Subcutaneous abdominal adipose tissue (tissue), 5 donors: ENCODE measurements at regions not wholly inside any gene's neighbourhood (a gene's known extent, or its start where the extent isn't known, plus 50 kb on each side); places are given as distances from the start of the nearest gene placed in this dataset.

Experiments
- H3K27ac ChIP-seq: one replicate; pipeline ENCODE4 v1.7.0; 2013; ENCODE audit warnings: low read depth, mild to moderate bottlenecking, inconsistent platforms, low read length, moderate library complexity
- H3K27me3 ChIP-seq, 5 donors: one replicate each; pipeline ENCODE4 v1.7.0; 2013; ENCODE audit warnings: low read length in 5 of 5, inconsistent platforms in 1 of 5; ENCODE audit not compliant: control insufficient read depth in 5 of 5, insufficient read depth in 4 of 5
- H3K36me3 ChIP-seq, 5 donors: one replicate each; pipeline ENCODE4 v1.7.0; 2013; ENCODE audit warnings: low read length in 5 of 5; ENCODE audit not compliant: control insufficient read depth in 5 of 5, insufficient read depth in 5 of 5
- H3K4me1 ChIP-seq, 5 donors: one replicate each; pipeline ENCODE4 v1.7.0; 2013; ENCODE audit warnings: low read length in 5 of 5, mild to moderate bottlenecking in 3 of 5, moderate library complexity in 1 of 5; ENCODE audit not compliant: control insufficient read depth in 5 of 5, insufficient read depth in 5 of 5
- H3K4me3 ChIP-seq, 5 donors: one replicate each; pipeline ENCODE4 v1.7.0; 2013; ENCODE audit warnings: low read length in 5 of 5, low read depth in 1 of 5
- H3K9ac ChIP-seq, 5 donors: one replicate each; pipeline ENCODE4 v1.7.0; 2013; ENCODE audit warnings: low read length in 5 of 5, mild to moderate bottlenecking in 4 of 5, moderate library complexity in 3 of 5
- H3K9me3 ChIP-seq, 5 donors: one replicate each; pipeline ENCODE4 v1.7.0; 2013; ENCODE audit warnings: low read length in 5 of 5; ENCODE audit not compliant: control insufficient read depth in 5 of 5
- donor health status: healthy.
- donor health status: healthy.
- donor health status: healthy.
- donor health status: healthy.
- donor health status: healthy.

- Histone ChIP-seq H3K9ac (no peak overlapping the region), H3K36me3 (no peaks in the 10 kb centered on the region), H3K4me3 (no peak overlapping the region), H3K27me3 (peaks cover 0 to 3% (median 0%) of the 10 kb centered on the region in 5 donors), H3K4me1 (no peaks in the 10 kb centered on the region), H3K9me3 (no peaks in the 10 kb centered on the region), H3K27ac (no peak overlapping the region)
These were observed 299.8 kb upstream of the ZFHX3 start for GRCh38 chr16:73347500-73348375.

- Histone ChIP-seq H3K9ac (no peak overlapping the region), H3K27ac (no peak overlapping the region), H3K9me3 (no peaks in the 10 kb centered on the region), H3K27me3 (peaks cover 0 to 3% (median 0%) of the 10 kb centered on the region in 5 donors), H3K4me3 (no peak overlapping the region), H3K4me1 (no peaks in the 10 kb centered on the region), H3K36me3 (no peaks in the 10 kb centered on the region)
These were observed 291.9 kb upstream of the ZFHX3 start for GRCh38 chr16:73339821-73340220.

- Histone ChIP-seq H3K4me1 (no peaks in the 10 kb centered on the region), H3K9ac (no peak overlapping the region), H3K4me3 (no peak overlapping the region), H3K9me3 (no peaks in the 10 kb centered on the region), H3K36me3 (no peaks in the 10 kb centered on the region), H3K27ac (no peak overlapping the region), H3K27me3 (peaks cover 0 to 3% (median 0%) of the 10 kb centered on the region in 5 donors)
These were observed 289.7 kb upstream of the ZFHX3 start for GRCh38 chr16:73337373-73338296.

GRCh38 chr16:73329358-73330286, 281.7 kb upstream of the ZFHX3 start:
- H3K4me1 ChIP-seq: no peaks in the 10 kb centered on the region
- H3K9me3 ChIP-seq: no peaks in the 10 kb centered on the region
- H3K9ac ChIP-seq: no peak overlapping the region
- H3K4me3 ChIP-seq: no peak overlapping the region
- H3K27ac ChIP-seq: no peak overlapping the region
- H3K36me3 ChIP-seq: no peaks in the 10 kb centered on the region
- no peaks in the 10 kb centered on the region for H3K27me3 ChIP-seq

- Histone ChIP-seq H3K4me3 (no peak overlapping the region), H3K27ac (no peak overlapping the region), H3K36me3 (no peaks in the 10 kb centered on the region), H3K9me3 (no peaks in the 10 kb centered on the region), H3K27me3 (no peaks in the 10 kb centered on the region), H3K9ac (no peak overlapping the region), H3K4me1 (peaks cover 0 to 3% (median 0%) of the 10 kb centered on the region in 5 donors)
These were observed 279.0 kb upstream of the ZFHX3 start for GRCh38 chr16:73326770-73327470.

- Histone ChIP-seq H3K27ac (no peak overlapping the region), H3K4me1 (peaks cover 0 to 3% (median 0%) of the 10 kb centered on the region in 5 donors), H3K9ac (no peak overlapping the region), H3K36me3 (no peaks in the 10 kb centered on the region), H3K4me3 (no peak overlapping the region), H3K9me3 (no peaks in the 10 kb centered on the region), H3K27me3 (no peaks in the 10 kb centered on the region)
These were observed 278.3 kb upstream of the ZFHX3 start for GRCh38 chr16:73326221-73326620.

- Histone ChIP-seq H3K9ac (no peak overlapping the region), H3K27me3 (peaks cover 0 to 4% (median 0%) of the 10 kb centered on the region in 5 donors), H3K27ac (no peak overlapping the region), H3K4me3 (no peak overlapping the region), H3K36me3 (no peaks in the 10 kb centered on the region), H3K9me3 (no peaks in the 10 kb centered on the region), H3K4me1 (peaks cover 0 to 3% (median 0%) of the 10 kb centered on the region in 5 donors)
These were observed 276.0 kb upstream of the ZFHX3 start for GRCh38 chr16:73323880-73324279.

GRCh38 chr16:73322856-73323255, 274.9 kb upstream of the ZFHX3 start:
- H3K27me3 ChIP-seq: peaks cover 0 to 4% (median 0%) of the 10 kb centered on the region in 5 donors
- H3K9ac ChIP-seq: no peak overlapping the region
- no peak overlapping the region for H3K27ac ChIP-seq
- H3K4me3 ChIP-seq: no peak overlapping the region
- no peaks in the 10 kb centered on the region for H3K36me3 ChIP-seq
- H3K9me3 ChIP-seq: no peaks in the 10 kb centered on the region
- H3K4me1 ChIP-seq: peaks cover 0 to 3% (median 0%) of the 10 kb centered on the region in 5 donors

GRCh38 chr16:73321853-73322252, 273.9 kb upstream of the ZFHX3 start:
- H3K36me3 ChIP-seq: no peaks in the 10 kb centered on the region
- peaks cover 0 to 3% (median 0%) of the 10 kb centered on the region in 5 donors for H3K4me1 ChIP-seq
- no peak overlapping the region for H3K9ac ChIP-seq
- peaks cover 0 to 4% (median 0%) of the 10 kb centered on the region in 5 donors for H3K27me3 ChIP-seq
- no peak overlapping the region for H3K4me3 ChIP-seq
- no peaks in the 10 kb centered on the region for H3K9me3 ChIP-seq
- no peak overlapping the region for H3K27ac ChIP-seq
